ENCODE measurements at regions not wholly inside any gene's neighbourhood (a gene's known extent, or its start where the extent isn't known, plus 50 kb on each side); places are given as distances from the start of the nearest gene placed in this dataset.

- Histone ChIP-seq H3K9me3 (no peaks in the 10 kb centered on the region), H3K27me3 (no peaks in the 10 kb centered on the region), H3K4me1 (no peaks in the 10 kb centered on the region), H3K27ac (no peak overlapping the region), H3K4me3 (no peak overlapping the region), H3K36me3 (no peaks in the 10 kb centered on the region)
- DNase-seq, result no peak
- TF ChIP-seq, protein P1, sequence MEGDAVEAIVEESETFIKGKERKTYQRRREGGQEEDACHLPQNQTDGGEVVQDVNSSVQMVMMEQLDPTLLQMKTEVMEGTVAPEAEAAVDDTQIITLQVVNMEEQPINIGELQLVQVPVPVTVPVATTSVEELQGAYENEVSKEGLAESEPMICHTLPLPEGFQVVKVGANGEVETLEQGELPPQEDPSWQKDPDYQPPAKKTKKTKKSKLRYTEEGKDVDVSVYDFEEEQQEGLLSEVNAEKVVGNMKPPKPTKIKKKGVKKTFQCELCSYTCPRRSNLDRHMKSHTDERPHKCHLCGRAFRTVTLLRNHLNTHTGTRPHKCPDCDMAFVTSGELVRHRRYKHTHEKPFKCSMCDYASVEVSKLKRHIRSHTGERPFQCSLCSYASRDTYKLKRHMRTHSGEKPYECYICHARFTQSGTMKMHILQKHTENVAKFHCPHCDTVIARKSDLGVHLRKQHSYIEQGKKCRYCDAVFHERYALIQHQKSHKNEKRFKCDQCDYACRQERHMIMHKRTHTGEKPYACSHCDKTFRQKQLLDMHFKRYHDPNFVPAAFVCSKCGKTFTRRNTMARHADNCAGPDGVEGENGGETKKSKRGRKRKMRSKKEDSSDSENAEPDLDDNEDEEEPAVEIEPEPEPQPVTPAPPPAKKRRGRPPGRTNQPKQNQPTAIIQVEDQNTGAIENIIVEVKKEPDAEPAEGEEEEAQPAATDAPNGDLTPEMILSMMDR (IDR thresholded peaks at IDR 0.05), result no peak
- TF ChIP-seq POLR2A (IDR thresholded peaks at IDR 0.05), result no peak
Measured at GRCh38 chr9:71544464-71544863, 223.8 kb downstream of the CEMIP2 start.

GRCh38 chr9:71541436-71541835 lies 226.9 kb downstream of the CEMIP2 start:
- H3K9me3 ChIP-seq, result no peaks in the 10 kb centered on the region
- H3K4me1 ChIP-seq, result no peaks in the 10 kb centered on the region
- H3K36me3 ChIP-seq, result no peaks in the 10 kb centered on the region
- no peak overlapping the region for H3K4me3 ChIP-seq
- no peak for DNase-seq
- no peak overlapping the region for H3K27ac ChIP-seq
- no peaks in the 10 kb centered on the region for H3K27me3 ChIP-seq
- TF ChIP-seq, protein P1 (IDR thresholded peaks at IDR 0.05), result no peak

DNA sequence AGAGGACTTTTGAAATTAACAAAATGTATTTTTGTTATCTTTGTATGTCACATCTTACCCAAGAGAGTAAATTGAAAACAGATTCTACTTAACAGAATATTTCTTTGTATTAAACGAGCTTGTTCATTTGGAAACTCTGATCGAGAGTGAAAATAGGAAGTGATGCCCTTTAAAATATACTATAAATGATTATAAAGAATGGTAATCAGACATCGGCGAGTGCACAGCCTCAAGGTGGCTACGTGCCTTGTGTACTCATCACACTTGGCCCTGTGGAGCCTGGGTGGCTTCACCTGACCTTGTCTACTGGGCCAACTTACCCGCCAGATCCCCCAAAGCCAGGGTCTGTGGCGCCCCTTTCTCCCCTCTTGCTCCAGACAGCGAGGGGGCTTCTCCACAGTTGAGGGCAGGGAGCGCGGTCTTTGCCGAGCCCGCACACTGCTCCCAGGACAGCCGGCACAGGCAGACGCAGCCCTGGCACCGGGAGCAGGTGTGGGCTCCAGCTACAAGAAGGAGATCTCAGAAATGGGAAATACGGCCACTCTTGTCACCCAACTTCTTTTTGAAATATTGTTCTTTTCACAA lies 243.2 kb downstream of the CEMIP2 start:
- no peaks in the 10 kb centered on the region for H3K4me1 ChIP-seq
- no peak overlapping the region for H3K27ac ChIP-seq
- H3K4me3 ChIP-seq, result no peak overlapping the region
- TF ChIP-seq, protein P1 (IDR thresholded peaks at IDR 0.05), result no peak
- no peak for TF ChIP-seq POLR2A (IDR thresholded peaks at IDR 0.05)
- H3K27me3 ChIP-seq, result no peaks in the 10 kb centered on the region
- H3K9me3 ChIP-seq, result no peaks in the 10 kb centered on the region
- no peaks in the 10 kb centered on the region for H3K36me3 ChIP-seq
- DNase-seq, result no peak

GRCh38 chr9:71524516-71524915 lies 243.8 kb downstream of the CEMIP2 start:
- H3K9me3 ChIP-seq, result no peaks in the 10 kb centered on the region
- DNase-seq, result no peak
- H3K27me3 ChIP-seq, result no peaks in the 10 kb centered on the region
- no peak for TF ChIP-seq POLR2A (IDR thresholded peaks at IDR 0.05)
- TF ChIP-seq, protein P1 (IDR thresholded peaks at IDR 0.05), result no peak
- no peak overlapping the region for H3K4me3 ChIP-seq
- H3K27ac ChIP-seq, result no peak overlapping the region
- H3K4me1 ChIP-seq, result no peaks in the 10 kb centered on the region
- no peaks in the 10 kb centered on the region for H3K36me3 ChIP-seq

DNA sequence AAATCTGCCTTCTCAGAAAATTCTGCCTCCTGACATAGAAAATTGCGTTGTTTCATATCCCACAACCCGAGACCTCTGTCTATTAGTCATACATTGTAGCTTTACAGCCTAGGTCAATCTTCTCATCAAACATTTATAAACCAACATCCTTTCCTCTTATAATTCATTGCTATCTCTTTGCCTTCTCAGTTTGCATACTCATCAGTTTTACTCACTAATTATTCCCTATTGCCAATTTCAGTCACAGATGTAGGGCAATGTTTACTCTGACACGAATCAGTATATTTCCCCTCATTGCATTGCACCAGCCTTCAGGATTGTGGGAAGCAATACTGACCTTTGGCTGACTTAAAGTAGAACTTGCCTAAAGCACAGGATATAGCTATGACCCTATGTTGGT lies 247.2 kb downstream of the CEMIP2 start:
- Histone ChIP-seq H3K27ac (no peak overlapping the region), H3K4me3 (no peak overlapping the region), H3K9me3 (no peaks in the 10 kb centered on the region), H3K36me3 (no peaks in the 10 kb centered on the region), H3K4me1 (no peaks in the 10 kb centered on the region), H3K27me3 (no peaks in the 10 kb centered on the region)
- DNase-seq, result no peak
- TF ChIP-seq POLR2A (IDR thresholded peaks at IDR 0.05), result no peak
- TF ChIP-seq, protein P1 (IDR thresholded peaks at IDR 0.05), result no peak

All from Peyer's patch (tissue), 4 donors.